ENCODE measurements at regions not wholly inside any gene's neighbourhood (a gene's known extent, or its start where the extent isn't known, plus 50 kb on each side); places are given as distances from the start of the nearest gene placed in this dataset.

- H3K4me3 Mint-ChIP-seq = no peak overlapping the region
- no peaks in the 10 kb centered on the region for H3K36me3 Mint-ChIP-seq (ENCODE audit: low read depth)
- no peaks in the 10 kb centered on the region for H3K9me3 ChIP-seq (ENCODE audit: control insufficient read depth, low read length)
- H3K9me3 Mint-ChIP-seq = no peaks in the 10 kb centered on the region
- H3K4me1 Mint-ChIP-seq = peaks cover 22% of the 10 kb centered on the region
- TF ChIP-seq CTCF (conservative IDR thresholded peaks at IDR 0.05) = no peak
- no peaks in the 10 kb centered on the region for H3K27me3 ChIP-seq (ENCODE audit: control insufficient read depth, insufficient read depth, low read length, poor library complexity, severe bottlenecking)
- 82 to 86% methylated on average over 2 to 3 of the region's 3 CpGs for WGBS, 2 experiments (ENCODE audit: insufficient coverage in 1 of 2, insufficient read length in 1 of 2)
- H3K27ac Mint-ChIP-seq = no peak overlapping the region
- no peaks in the 10 kb centered on the region for H3K36me3 ChIP-seq (ENCODE audit: control insufficient read depth, insufficient read depth, low read length)
- H3K27ac ChIP-seq (ENCODE audit: low read depth, low read length) = peak overlapping the region; percentile 83
- H3K4me3 ChIP-seq (ENCODE audit: low read length) = no peak overlapping the region
- no peaks in the 10 kb centered on the region for H3K27me3 Mint-ChIP-seq (ENCODE audit: insufficient read depth)
- no peak overlapping the region for H3K9ac ChIP-seq (ENCODE audit: extremely low read depth, low read length, poor library complexity, severe bottlenecking)
- no peak for DNase-seq
- peaks cover 9% of the 10 kb centered on the region for H3K4me1 ChIP-seq (ENCODE audit: control insufficient read depth, insufficient read depth, low read length)
Observed at GRCh38 chr18:39380186-39380725, 1814.7 kb upstream of the CELF4 start.

- Mint-ChIP-seq H3K4me1 (peaks cover 20% of the 10 kb centered on the region), H3K36me3 (ENCODE audit: low read depth) (peaks cover 3% of the 10 kb centered on the region), H3K4me3 (no peak overlapping the region), H3K27ac (peak overlapping the region; percentile 77), H3K27me3 (ENCODE audit: insufficient read depth) (no peaks in the 10 kb centered on the region), H3K9me3 (peaks cover 21% of the 10 kb centered on the region)
- Histone ChIP-seq H3K27me3 (ENCODE audit: control insufficient read depth, insufficient read depth, low read length, poor library complexity, severe bottlenecking) (no peaks in the 10 kb centered on the region), H3K27ac (ENCODE audit: low read depth, low read length) (no peak overlapping the region), H3K4me1 (ENCODE audit: control insufficient read depth, insufficient read depth, low read length) (peaks cover 12% of the 10 kb centered on the region), H3K36me3 (ENCODE audit: control insufficient read depth, insufficient read depth, low read length) (no peaks in the 10 kb centered on the region), H3K9me3 (ENCODE audit: control insufficient read depth, low read length) (peaks cover 12% of the 10 kb centered on the region), H3K9ac (ENCODE audit: extremely low read depth, low read length, poor library complexity, severe bottlenecking) (no peak overlapping the region), H3K4me3 (ENCODE audit: low read length) (peak overlapping the region; percentile 57)
- no peak for TF ChIP-seq CTCF (conservative IDR thresholded peaks at IDR 0.05)
- 91% methylated on average over 2 of the region's 2 CpGs; no CpG with 5 or more reads in 1 of the 2 experiments for WGBS, 2 experiments (ENCODE audit: insufficient coverage in 1 of 2, insufficient read length in 1 of 2)
- DNase-seq = no peak
Observed at GRCh38 chr18:39375066-39375465, 1809.5 kb upstream of the CELF4 start.

- TF ChIP-seq CTCF (conservative IDR thresholded peaks at IDR 0.05) = no peak
Observed at GRCh38 chr18:39371996-39372395, 1806.4 kb upstream of the CELF4 start.

More at GRCh38 chr18:39371996-39372395, 1806.4 kb upstream of the CELF4 start:
- Mint-ChIP-seq H3K4me3 (no peak overlapping the region), H3K27ac (no peak overlapping the region), H3K4me1 (peaks cover 20% of the 10 kb centered on the region), H3K27me3 (ENCODE audit: insufficient read depth) (no peaks in the 10 kb centered on the region), H3K9me3 (peaks cover 21% of the 10 kb centered on the region), H3K36me3 (ENCODE audit: low read depth) (peaks cover 3% of the 10 kb centered on the region)
- H3K4me1 ChIP-seq (ENCODE audit: control insufficient read depth, insufficient read depth, low read length) = peaks cover 12% of the 10 kb centered on the region
- no peak for DNase-seq
- H3K9me3 ChIP-seq (ENCODE audit: control insufficient read depth, low read length) = peaks cover 12% of the 10 kb centered on the region
- H3K9ac ChIP-seq (ENCODE audit: extremely low read depth, low read length, poor library complexity, severe bottlenecking) = no peak overlapping the region
- no peak overlapping the region for H3K27ac ChIP-seq (ENCODE audit: low read depth, low read length)
- WGBS, 2 experiments (ENCODE audit: insufficient coverage in 1 of 2, insufficient read length in 1 of 2) = 100% methylated on average over 1 of the region's 1 CpG; no CpG with 5 or more reads in 1 of the 2 experiments
- no peaks in the 10 kb centered on the region for H3K36me3 ChIP-seq (ENCODE audit: control insufficient read depth, insufficient read depth, low read length)
- no peak overlapping the region for H3K4me3 ChIP-seq (ENCODE audit: low read length)
- H3K27me3 ChIP-seq (ENCODE audit: control insufficient read depth, insufficient read depth, low read length, poor library complexity, severe bottlenecking) = no peaks in the 10 kb centered on the region

Data from endodermal cell (in vitro differentiated cells).